Type B pancreatic cell (in vitro differentiated cells): ENCODE measurements at regions not wholly inside any gene's neighbourhood (a gene's known extent, or its start where the extent isn't known, plus 50 kb on each side); places are given as distances from the start of the nearest gene placed in this dataset.
"Not testable (repeated sequence)": the region's sequence is repeated elsewhere in the genome, so short reads cannot be mapped to it uniquely, and the experiment has no call there.

ENCODE experiments used
- DNase-seq: peaks from one replicate; pipeline ENCODE4 v3.0.0; 2021; ENCODE audit warnings: mixed read lengths; ENCODE audit not compliant: unreplicated experiment; ENCODE audit errors: extremely low spot score
- H3K27ac Mint-ChIP-seq: 2 replicates; pipeline ENCODE4 v1.8.0; 2021; ENCODE audit warnings: mild to moderate bottlenecking, mixed read lengths
- H3K27me3 Mint-ChIP-seq: 2 replicates; pipeline ENCODE4 v1.8.0; 2021; ENCODE audit warnings: mixed read lengths
- H3K36me3 Mint-ChIP-seq: 2 replicates; pipeline ENCODE4 v1.8.0; 2021; ENCODE audit warnings: mixed read lengths
- H3K4me1 Mint-ChIP-seq: one replicate; pipeline ENCODE4 v1.8.0; 2021; ENCODE audit warnings: mixed read lengths; ENCODE audit not compliant: unreplicated experiment
- H3K4me3 Mint-ChIP-seq: 2 replicates; pipeline ENCODE4 v1.8.0; 2021; ENCODE audit warnings: mild to moderate bottlenecking, mixed read lengths
- H3K9me3 Mint-ChIP-seq: 2 replicates; pipeline ENCODE4 v1.8.0; 2021; ENCODE audit warnings: mixed read lengths
- TF ChIP-seq, protein P1 (sequence below): fragments of 200-600 bp; sonication (generic); conservative IDR thresholded peaks from 2 replicates; pipeline ENCODE4 v1.5.0; 2021; ENCODE audit warnings: antibody characterized with exemption, mild to moderate bottlenecking

DNA sequence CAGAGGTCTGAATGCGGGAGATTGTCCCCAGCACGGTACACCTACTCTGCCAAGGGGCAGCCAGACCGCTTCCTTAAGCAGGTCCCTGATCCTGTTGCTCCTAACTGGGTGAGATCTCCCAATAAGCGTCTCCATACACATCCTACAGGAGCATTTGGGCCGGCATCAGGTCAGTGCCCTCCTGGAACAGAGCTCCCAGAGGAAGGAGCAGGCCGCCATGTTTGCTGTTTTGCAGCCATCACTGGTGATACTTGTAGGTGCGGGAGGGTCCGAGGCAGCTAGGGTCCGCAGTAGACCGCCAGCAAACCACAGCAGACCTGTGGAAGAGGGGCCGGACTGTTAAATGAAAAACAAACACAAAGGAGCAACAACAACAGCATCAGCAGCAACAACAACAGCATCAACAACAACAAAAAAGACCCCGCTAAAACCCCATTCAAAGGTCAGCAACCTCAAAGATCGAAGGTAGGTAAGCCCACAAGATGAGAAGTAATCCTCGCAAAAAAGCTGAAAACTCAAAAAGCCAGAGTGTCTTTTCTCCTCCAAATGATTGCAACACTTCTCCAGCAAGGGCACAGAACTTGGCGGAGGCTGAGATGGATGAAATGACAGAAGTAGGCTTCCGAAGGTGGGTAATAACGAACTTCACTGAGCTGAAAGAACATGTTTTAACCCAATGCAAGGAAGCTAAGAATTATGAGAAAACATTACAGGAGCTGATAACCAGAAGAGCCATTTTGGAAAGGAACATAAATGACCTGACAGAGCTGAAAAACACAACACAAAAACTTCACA lies 79.0 kb upstream of the CDH7 start:
- H3K36me3 Mint-ChIP-seq: no peaks in the 10 kb centered on the region

DNA sequence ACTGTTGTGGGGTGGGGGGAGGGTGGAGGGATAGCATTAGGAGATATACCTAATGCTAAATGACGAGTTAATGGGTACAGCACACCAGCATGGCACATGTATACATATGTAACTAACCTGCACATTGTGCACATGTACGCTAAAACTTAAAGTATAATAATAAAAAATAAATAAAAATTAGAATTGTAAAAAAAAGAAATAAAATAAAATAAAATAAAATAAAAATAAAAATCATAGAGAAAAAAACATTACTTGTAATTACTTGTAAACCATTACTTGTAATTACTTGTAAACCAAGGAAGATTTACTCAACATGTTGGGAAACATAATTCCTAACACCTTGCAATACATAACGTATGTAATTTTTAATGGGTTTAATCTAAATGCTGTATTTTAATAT lies 80.7 kb upstream of the CDH7 start:
- not testable (repeated sequence) for H3K4me3 Mint-ChIP-seq, H3K4me1 Mint-ChIP-seq, DNase-seq, H3K9me3 Mint-ChIP-seq, H3K36me3 Mint-ChIP-seq, H3K27ac Mint-ChIP-seq, H3K27me3 Mint-ChIP-seq

More for the DNA sequence above, 79.0 kb upstream of the CDH7 start:
- H3K27me3 Mint-ChIP-seq: no peaks in the 10 kb centered on the region
- TF ChIP-seq, protein P1, sequence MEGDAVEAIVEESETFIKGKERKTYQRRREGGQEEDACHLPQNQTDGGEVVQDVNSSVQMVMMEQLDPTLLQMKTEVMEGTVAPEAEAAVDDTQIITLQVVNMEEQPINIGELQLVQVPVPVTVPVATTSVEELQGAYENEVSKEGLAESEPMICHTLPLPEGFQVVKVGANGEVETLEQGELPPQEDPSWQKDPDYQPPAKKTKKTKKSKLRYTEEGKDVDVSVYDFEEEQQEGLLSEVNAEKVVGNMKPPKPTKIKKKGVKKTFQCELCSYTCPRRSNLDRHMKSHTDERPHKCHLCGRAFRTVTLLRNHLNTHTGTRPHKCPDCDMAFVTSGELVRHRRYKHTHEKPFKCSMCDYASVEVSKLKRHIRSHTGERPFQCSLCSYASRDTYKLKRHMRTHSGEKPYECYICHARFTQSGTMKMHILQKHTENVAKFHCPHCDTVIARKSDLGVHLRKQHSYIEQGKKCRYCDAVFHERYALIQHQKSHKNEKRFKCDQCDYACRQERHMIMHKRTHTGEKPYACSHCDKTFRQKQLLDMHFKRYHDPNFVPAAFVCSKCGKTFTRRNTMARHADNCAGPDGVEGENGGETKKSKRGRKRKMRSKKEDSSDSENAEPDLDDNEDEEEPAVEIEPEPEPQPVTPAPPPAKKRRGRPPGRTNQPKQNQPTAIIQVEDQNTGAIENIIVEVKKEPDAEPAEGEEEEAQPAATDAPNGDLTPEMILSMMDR: no peak
- no peaks in the 10 kb centered on the region for H3K4me1 Mint-ChIP-seq
- DNase-seq: no peak
- no peak overlapping the region for H3K4me3 Mint-ChIP-seq
- no peaks in the 10 kb centered on the region for H3K9me3 Mint-ChIP-seq
- no peak overlapping the region for H3K27ac Mint-ChIP-seq

DNA sequence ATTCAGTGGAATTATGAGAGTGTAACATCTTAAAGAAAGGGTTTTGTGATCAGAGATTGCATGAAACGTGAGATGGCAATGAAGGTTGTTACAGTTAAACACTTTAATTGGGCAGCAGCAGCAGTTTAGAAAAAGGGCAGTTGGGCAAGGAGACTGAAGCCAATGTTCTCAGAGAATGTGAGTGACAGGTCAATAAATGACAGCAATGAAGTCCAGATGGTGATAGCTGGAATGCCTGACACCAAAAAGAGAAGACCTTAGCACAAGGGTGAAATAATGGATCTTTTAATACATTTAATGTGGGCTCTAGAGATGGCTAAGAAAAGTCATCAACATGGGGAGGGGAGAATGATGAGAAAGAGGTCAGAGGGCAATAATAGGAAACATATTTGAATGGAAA lies 89.4 kb upstream of the CDH7 start:
- DNase-seq: no peak
- Mint-ChIP-seq H3K27me3 (no peaks in the 10 kb centered on the region), H3K4me3 (no peak overlapping the region), H3K4me1 (peaks cover 7% of the 10 kb centered on the region), H3K27ac (no peak overlapping the region), H3K36me3 (no peaks in the 10 kb centered on the region), H3K9me3 (no peaks in the 10 kb centered on the region)
- TF ChIP-seq, protein P1: no peak

DNA sequence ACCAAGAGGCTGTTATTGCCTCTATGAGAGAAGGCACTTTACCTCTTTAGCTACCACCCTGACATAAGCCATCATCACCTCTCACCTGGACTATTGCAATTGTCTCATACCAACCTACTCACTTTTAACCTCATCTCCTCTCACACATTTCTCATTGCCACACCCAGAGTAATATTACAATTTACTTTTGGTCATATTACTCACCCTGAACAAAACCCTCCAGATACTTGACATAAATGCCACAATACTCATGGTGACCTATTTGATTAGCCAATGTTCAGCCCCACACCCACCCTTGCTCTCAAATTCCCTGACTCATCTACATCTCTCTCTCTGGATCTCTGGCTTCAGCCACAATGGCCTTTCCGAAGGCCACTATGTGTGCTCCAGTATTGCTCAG lies 90.9 kb upstream of the CDH7 start:
- TF ChIP-seq, protein P1: no peak
- H3K4me3 Mint-ChIP-seq: no peak overlapping the region
- DNase-seq: no peak
- peaks cover 7% of the 10 kb centered on the region for H3K4me1 Mint-ChIP-seq
- H3K27me3 Mint-ChIP-seq: no peaks in the 10 kb centered on the region
- H3K27ac Mint-ChIP-seq: no peak overlapping the region
- H3K36me3 Mint-ChIP-seq: no peaks in the 10 kb centered on the region
- H3K9me3 Mint-ChIP-seq: no peaks in the 10 kb centered on the region

DNA sequence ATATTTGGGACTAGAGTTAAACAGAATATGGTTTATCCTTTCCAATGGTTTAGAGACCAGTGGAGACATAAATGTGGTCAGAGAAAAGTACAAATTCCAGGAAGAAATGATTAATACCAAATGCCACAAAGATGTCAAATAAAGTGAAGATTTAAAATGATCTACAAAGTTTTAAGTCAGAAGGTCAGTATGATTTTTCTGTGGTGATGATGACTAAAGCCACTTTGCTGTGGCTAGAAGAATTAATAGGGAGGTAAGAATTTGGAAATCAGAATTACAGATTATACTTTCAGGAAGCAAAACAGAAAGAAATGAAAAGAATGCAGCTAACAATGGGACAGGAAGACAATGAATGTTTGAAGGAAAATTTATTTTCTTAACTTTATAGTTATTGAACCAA lies 91.5 kb upstream of the CDH7 start:
- Mint-ChIP-seq H3K27ac (no peak overlapping the region), H3K9me3 (no peaks in the 10 kb centered on the region), H3K4me3 (no peak overlapping the region)

DNA sequence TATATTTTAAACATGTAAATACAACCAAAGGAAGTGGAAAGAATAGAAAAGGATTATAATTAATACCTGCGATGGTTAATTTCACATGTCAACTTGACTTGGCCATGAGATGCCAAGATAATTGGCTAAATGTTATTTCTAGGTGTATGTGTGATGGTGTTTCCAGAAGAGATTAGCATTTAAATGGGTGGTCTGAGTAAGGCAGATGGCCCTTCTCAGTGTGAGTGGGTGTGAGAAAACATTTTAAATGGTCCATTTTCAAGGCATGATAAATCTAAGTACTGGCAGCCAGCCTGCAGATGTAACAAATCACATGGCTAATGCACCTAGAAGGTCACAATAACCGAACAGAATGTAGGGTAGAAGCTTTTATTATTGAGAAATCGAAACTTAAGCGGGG lies 99.6 kb upstream of the CDH7 start:
- TF ChIP-seq, protein P1: no peak
- no peaks in the 10 kb centered on the region for H3K36me3 Mint-ChIP-seq
- H3K9me3 Mint-ChIP-seq: no peaks in the 10 kb centered on the region
- DNase-seq: no peak
- no peaks in the 10 kb centered on the region for H3K27me3 Mint-ChIP-seq
- H3K4me1 Mint-ChIP-seq: no peaks in the 10 kb centered on the region
- H3K27ac Mint-ChIP-seq: no peak overlapping the region
- H3K4me3 Mint-ChIP-seq: no peak overlapping the region

More for the DNA sequence above, 91.5 kb upstream of the CDH7 start:
- TF ChIP-seq, protein P1: no peak
- no peak for DNase-seq
- Mint-ChIP-seq H3K27me3 (no peaks in the 10 kb centered on the region), H3K36me3 (no peaks in the 10 kb centered on the region), H3K4me1 (peaks cover 7% of the 10 kb centered on the region)
